Lung (tissue), 11 donors: ENCODE measurements at regions not wholly inside any gene's neighbourhood (a gene's known extent, or its start where the extent isn't known, plus 50 kb on each side); places are given as distances from the start of the nearest gene placed in this dataset.

Experiments used
- ATAC-seq: fragments of 200-7000 bp; cut with Tn5 transposase; one replicate; pipeline ENCODE4 v1.9.1; 2020; ENCODE audit warnings: moderate number of reproducible peaks; ENCODE audit not compliant: insufficient read depth, low FRiP score
- DNase-seq, 3 donors: peaks; one replicate each; pipeline ENCODE4 v3.0.0-alpha.2; 2013 to 2017
- H3K27ac ChIP-seq, 2 donors: one replicate each; pipeline ENCODE4 v1.5.1; 2013; ENCODE audit warnings: mild to moderate bottlenecking in 2 of 2, moderate library complexity in 2 of 2, control low read depth in 1 of 2, inconsistent platforms in 1 of 2, low read depth in 1 of 2, low read length in 1 of 2
- H3K27me3 ChIP-seq, 3 donors: one replicate each; pipeline ENCODE4 v1.5.1; 2013; ENCODE audit warnings: low read length in 2 of 3; ENCODE audit not compliant: control insufficient read depth in 3 of 3, insufficient read depth in 3 of 3
- H3K36me3 ChIP-seq, 4 donors: one replicate each; pipeline ENCODE4 v1.5.1; 2013; ENCODE audit warnings: low read length in 4 of 4, mild to moderate bottlenecking in 1 of 4, moderate library complexity in 1 of 4; ENCODE audit not compliant: control insufficient read depth in 4 of 4, insufficient read depth in 4 of 4
- H3K4me1 ChIP-seq, 5 donors: one replicate each; pipeline ENCODE4 v1.5.1; 2013; ENCODE audit warnings: low read length in 5 of 5, mild to moderate bottlenecking in 2 of 5, moderate library complexity in 1 of 5; ENCODE audit not compliant: control insufficient read depth in 5 of 5, insufficient read depth in 5 of 5
- H3K4me3 ChIP-seq: one replicate; pipeline ENCODE4 v1.5.1; 2013; ENCODE audit warnings: mild to moderate bottlenecking, control low read depth, moderate library complexity
- H3K9ac ChIP-seq, 2 donors: one replicate each; pipeline ENCODE4 v1.5.1; 2013; ENCODE audit warnings: low read length in 2 of 2, control low read depth in 1 of 2; ENCODE audit not compliant: insufficient read depth in 1 of 2
- H3K9me3 ChIP-seq, 4 donors: one replicate each; pipeline ENCODE4 v1.5.1; 2013; ENCODE audit warnings: low read length in 3 of 4, mild to moderate bottlenecking in 1 of 4, moderate library complexity in 1 of 4; ENCODE audit not compliant: control insufficient read depth in 4 of 4, insufficient read depth in 3 of 4
- CTCF ChIP-seq: IDR thresholded peaks from 2 replicates; pipeline ENCODE4 v1.5.1; 2012; ENCODE audit warnings: mild to moderate bottlenecking; ENCODE audit errors: control extremely low read depth, extremely low read depth
- WGBS, 2 donors: extraction: QIAGEN DNeasy Blood & Tissue Kit; methylation state at CpG; one replicate each; pipeline ENCODE4 v1.1.7; 2013; 5-methylcytosine and 5-hydroxymethylcytosine counted together
- donor health status: control.
- donor health status: control.
- donor health status: Bipolar disorder and iron deficiency.
- donor health status: healthy.
- donor health status: DM: yes; HTN: yes; CAD: no.

- 64 to 68% methylated on average over 2 of the region's 2 CpGs for WGBS, 2 donors
- TF ChIP-seq CTCF = no peak
- Histone ChIP-seq H3K27me3 (no peaks in the 10 kb centered on the region), H3K9me3 (peaks cover 0 to 11% (median 0%) of the 10 kb centered on the region in 4 donors), H3K9ac (no peak overlapping the region), H3K4me1 (peaks cover 0 to 3% (median 0%) of the 10 kb centered on the region in 5 donors), H3K4me3 (no peak overlapping the region), H3K36me3 (no peaks in the 10 kb centered on the region), H3K27ac (no peak overlapping the region)
- DNase-seq (no peak), ATAC-seq (no peak)
These were observed 116.1 kb downstream of the UQCRFS1 start for GRCh38 chr19:29096896-29097295.

DNA sequence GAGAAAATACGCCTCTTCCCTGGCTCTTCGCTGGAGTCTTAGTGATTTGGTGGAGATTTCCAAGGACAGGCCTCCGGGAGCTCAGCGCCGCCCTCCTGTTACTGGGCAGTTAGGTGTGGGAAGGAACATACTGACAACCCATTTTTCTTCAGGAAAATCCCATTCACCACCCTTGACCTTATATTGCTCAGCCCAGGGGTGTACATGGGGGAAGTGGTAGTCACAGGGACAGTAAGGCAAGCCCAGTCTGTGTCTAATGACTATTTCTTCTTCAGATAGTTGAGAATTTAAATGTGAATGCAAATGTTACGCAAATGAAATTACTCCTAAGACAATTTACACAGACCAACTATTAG, 119.4 kb downstream of the UQCRFS1 start:
- Histone ChIP-seq H3K9me3 (peaks cover 0 to 9% (median 0%) of the 10 kb centered on the region in 4 donors), H3K27ac (no peak overlapping the region), H3K4me1 (no peaks in the 10 kb centered on the region), H3K4me3 (no peak overlapping the region), H3K27me3 (no peaks in the 10 kb centered on the region), H3K36me3 (no peaks in the 10 kb centered on the region), H3K9ac (no peak overlapping the region)
- no peak for TF ChIP-seq CTCF
- ATAC-seq = no peak
- 87% methylated on average over 6 of the region's 6 CpGs for WGBS, 2 donors
- DNase-seq = no peak

DNA sequence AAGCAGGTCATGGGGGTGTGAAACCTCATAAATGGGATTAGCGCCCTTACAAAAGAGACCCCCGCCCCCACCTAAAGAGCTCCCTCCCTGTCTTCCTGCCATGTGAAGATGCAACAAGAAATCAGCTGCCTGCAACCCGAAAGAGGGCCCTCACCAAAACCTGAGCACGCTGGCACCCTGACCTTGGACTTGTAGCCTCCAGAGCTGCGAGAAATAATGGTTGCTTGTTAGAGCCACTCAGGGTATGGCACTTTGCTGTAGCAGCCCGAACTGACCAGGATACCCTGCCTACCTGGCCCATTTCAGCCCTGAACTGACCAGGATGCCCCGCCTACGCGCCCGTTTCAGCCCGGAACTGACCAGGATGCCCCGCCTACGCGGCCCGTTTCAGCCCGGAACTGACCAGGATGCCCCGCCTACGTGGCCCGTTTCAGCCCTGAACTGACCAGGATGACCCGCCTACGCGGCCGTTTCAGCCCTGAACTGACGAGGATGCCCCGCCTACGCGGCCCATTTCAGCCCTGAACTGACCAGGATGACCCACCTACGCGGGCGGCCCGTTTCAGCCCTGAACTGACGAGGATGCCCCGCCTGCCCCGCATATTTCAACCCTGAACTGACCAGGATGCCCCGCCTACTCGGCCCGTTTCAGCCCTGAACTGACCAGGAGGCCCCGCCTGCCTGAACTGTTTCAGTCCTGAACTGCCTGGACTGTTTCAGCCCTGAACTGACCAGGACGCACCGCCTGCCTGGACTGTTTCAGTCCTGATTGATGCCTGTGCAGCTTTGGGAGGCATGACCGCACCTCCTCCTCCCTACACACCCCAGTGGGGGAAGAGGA, 120.0 kb downstream of the UQCRFS1 start:
- peaks cover 0 to 9% (median 0%) of the 10 kb centered on the region in 4 donors for H3K9me3 ChIP-seq
- no peak for ATAC-seq
- no peaks in the 10 kb centered on the region for H3K4me1 ChIP-seq
- WGBS, 2 donors = 90 to 91% methylated on average over 41 of the region's 41 CpGs
- no peak overlapping the region for H3K4me3 ChIP-seq
- DNase-seq = no peak
- H3K9ac ChIP-seq = no peak overlapping the region
- no peak overlapping the region for H3K27ac ChIP-seq
- no peaks in the 10 kb centered on the region for H3K36me3 ChIP-seq
- no peak for TF ChIP-seq CTCF
- H3K27me3 ChIP-seq = no peaks in the 10 kb centered on the region
